ENCODE measurements at regions not wholly inside any gene's neighbourhood (a gene's known extent, or its start where the extent isn't known, plus 50 kb on each side); places are given as distances from the start of the nearest gene placed in this dataset.

DNA sequence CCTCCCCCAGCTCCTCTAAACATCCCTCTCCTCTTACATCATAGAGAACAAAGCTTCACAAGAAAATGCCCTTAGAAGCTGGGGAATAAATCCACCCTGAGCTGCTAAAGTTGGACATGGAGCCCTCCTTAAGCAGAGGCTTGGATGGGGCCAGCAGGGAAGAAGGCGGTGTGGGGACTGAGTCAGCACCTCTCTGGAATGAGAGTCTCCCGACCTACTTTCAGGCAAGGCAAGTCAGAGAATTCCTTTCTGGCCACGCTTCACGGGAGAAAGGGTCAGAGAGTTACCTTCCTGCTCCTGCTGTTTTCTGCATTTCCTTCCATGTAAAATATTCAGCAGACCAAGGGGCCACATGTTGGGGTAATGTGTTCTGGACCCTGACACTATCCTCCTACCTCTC, 113.3 kb upstream of the PRB2 start:
- Histone ChIP-seq H3K56ac (ENCODE audit: insufficient read length, low read depth, low read length) (no peak overlapping the region), H4K20me1 (ENCODE audit: control insufficient read depth, insufficient read depth, insufficient read length) (no peaks in the 10 kb centered on the region), H2BK20ac (ENCODE audit: low read depth, low read length, poor library complexity, severe bottlenecking) (no peak overlapping the region), H3K14ac (ENCODE audit: insufficient read depth, low read length) (no peak overlapping the region), H3K4me2 (ENCODE audit: insufficient read depth, insufficient read length, low read length) (no peak overlapping the region), H3K79me2 (ENCODE audit: insufficient read depth, low read length) (no peaks in the 10 kb centered on the region), H3K27ac (ENCODE audit: insufficient read length, low read depth, low read length) (no peak overlapping the region), H3K9me3 (ENCODE audit: control insufficient read depth, low read depth, low read length) (no peaks in the 10 kb centered on the region), H2BK15ac (ENCODE audit: low read depth, low read length) (no peak overlapping the region), H2BK120ac (ENCODE audit: low read depth, low read length, poor library complexity, severe bottlenecking) (no peak overlapping the region), H3K9ac (ENCODE audit: extremely low read depth, insufficient read length, low read length) (no peak overlapping the region), H3K27me3 (ENCODE audit: insufficient read depth, low read length) (no peaks in the 10 kb centered on the region), H3K18ac (ENCODE audit: insufficient read length, low read depth, low read length) (no peak overlapping the region), H4K91ac (ENCODE audit: insufficient read length, low read depth, low read length) (no peak overlapping the region), H3K23ac (ENCODE audit: insufficient read length, low read depth, low read length) (no peak overlapping the region), H2BK5ac (ENCODE audit: insufficient read length, low read length) (no peak overlapping the region), H4K8ac (replicated peaks; ENCODE audit: insufficient read length, low read depth, low read length) (no peak overlapping the region), H3T11ph (ENCODE audit: low read length) (no peak overlapping the region), H3K23me2 (ENCODE audit: insufficient read length, low read depth, low read length, poor library complexity, severe bottlenecking) (no peaks in the 10 kb centered on the region), H2AK5ac (ENCODE audit: insufficient read length, low read length) (no peak overlapping the region), H3K4ac (ENCODE audit: low read depth, low read length) (no peak overlapping the region), H3K79me1 (ENCODE audit: insufficient read depth, low read depth, low read length, poor library complexity, severe bottlenecking) (no peaks in the 10 kb centered on the region), H3K4me1 (ENCODE audit: insufficient read depth, low read length) (peaks cover 8% of the 10 kb centered on the region; the same call in 1 of the 2 replicates), H4K5ac (ENCODE audit: insufficient read length, low read depth, low read length) (no peak overlapping the region), H2AFZ (ENCODE audit: low read length) (no peak overlapping the region), H2BK12ac (ENCODE audit: insufficient read length, low read depth, low read length) (no peak overlapping the region)
- DNase-seq: peak; percentile 54
- Mint-ChIP-seq H3K36me3 (ENCODE audit: insufficient read depth in 1 of 3, low read depth in 3 of 3) (no peaks in the 10 kb centered on the region), H3K9me3 (peaks cover 0 to 1% of the 10 kb centered on the region in 2 experiments; a peak in 1 of 5 replicates), H3K4me1 (peaks cover 25 to 27% of the 10 kb centered on the region in 2 experiments), H3K27ac (peak overlapping the region in 1 of 3 experiments; percentile 27; a peak in 1 of 7 replicates), H3K27me3 (ENCODE audit: low read depth) (peaks cover 6% of the 10 kb centered on the region), H3K4me3 (no peak overlapping the region)
- WGBS (ENCODE audit: extremely low coverage, insufficient read length, low lambda C conversion rate): no CpG with 5 or more reads among the region's 4 CpGs
- TF ChIP-seq, protein P1, sequence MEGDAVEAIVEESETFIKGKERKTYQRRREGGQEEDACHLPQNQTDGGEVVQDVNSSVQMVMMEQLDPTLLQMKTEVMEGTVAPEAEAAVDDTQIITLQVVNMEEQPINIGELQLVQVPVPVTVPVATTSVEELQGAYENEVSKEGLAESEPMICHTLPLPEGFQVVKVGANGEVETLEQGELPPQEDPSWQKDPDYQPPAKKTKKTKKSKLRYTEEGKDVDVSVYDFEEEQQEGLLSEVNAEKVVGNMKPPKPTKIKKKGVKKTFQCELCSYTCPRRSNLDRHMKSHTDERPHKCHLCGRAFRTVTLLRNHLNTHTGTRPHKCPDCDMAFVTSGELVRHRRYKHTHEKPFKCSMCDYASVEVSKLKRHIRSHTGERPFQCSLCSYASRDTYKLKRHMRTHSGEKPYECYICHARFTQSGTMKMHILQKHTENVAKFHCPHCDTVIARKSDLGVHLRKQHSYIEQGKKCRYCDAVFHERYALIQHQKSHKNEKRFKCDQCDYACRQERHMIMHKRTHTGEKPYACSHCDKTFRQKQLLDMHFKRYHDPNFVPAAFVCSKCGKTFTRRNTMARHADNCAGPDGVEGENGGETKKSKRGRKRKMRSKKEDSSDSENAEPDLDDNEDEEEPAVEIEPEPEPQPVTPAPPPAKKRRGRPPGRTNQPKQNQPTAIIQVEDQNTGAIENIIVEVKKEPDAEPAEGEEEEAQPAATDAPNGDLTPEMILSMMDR (conservative IDR thresholded peaks at IDR 0.05): no peak
